NB4 (cell line): ENCODE measurements at regions not wholly inside any gene's neighbourhood (a gene's known extent, or its start where the extent isn't known, plus 50 kb on each side); places are given as distances from the start of the nearest gene placed in this dataset.

Experiments
- DNase-seq: peaks from one replicate; pipeline ENCODE4 v3.0.0; 2010; ENCODE audit warnings: low read depth
- H3K4me3 ChIP-seq: one replicate; pipeline ENCODE4 v1.5.1; 2011; ENCODE audit warnings: mild to moderate bottlenecking, low read depth, low read length, moderate library complexity
- CTCF ChIP-seq: IDR thresholded peaks from one replicate; pipeline ENCODE4 v1.5.1; 2012; ENCODE audit warnings: low read depth, low read length
- MAX ChIP-seq: IDR thresholded peaks from 2 replicates; pipeline ENCODE4 v1.6.1; 2011; ENCODE audit warnings: low read depth, low read length
- MYC ChIP-seq: IDR thresholded peaks from 2 replicates; pipeline ENCODE4 v1.6.1; 2011; ENCODE audit warnings: low read depth, low read length
- POLR2A ChIP-seq: IDR thresholded peaks from 2 replicates; pipeline ENCODE4 v1.6.1; 2011; ENCODE audit warnings: mild to moderate bottlenecking; ENCODE audit not compliant: insufficient read length; ENCODE audit errors: extremely low read depth

- TF ChIP-seq MAX (no peak), POLR2A (no peak), MYC (no peak), CTCF (no peak)
- DNase-seq: no peak
- no peak overlapping the region for H3K4me3 ChIP-seq
Measured at GRCh38 chr4:176593943-176594342, 198.8 kb downstream of the VEGFC start.

- DNase-seq: no peak
- no peak overlapping the region for H3K4me3 ChIP-seq
- TF ChIP-seq POLR2A (no peak), MAX (no peak), MYC (no peak), CTCF (no peak)
Measured at GRCh38 chr4:176595257-176595656, 197.5 kb downstream of the VEGFC start.

- peak; percentile 12 for DNase-seq
- no peak overlapping the region for H3K4me3 ChIP-seq
- no peak for TF ChIP-seq POLR2A
Measured at GRCh38 chr4:176601124-176601523, 191.6 kb downstream of the VEGFC start.

GRCh38 chr4:176607807-176608206 is 184.9 kb downstream of the VEGFC start:
- no peak for DNase-seq
- no peak overlapping the region for H3K4me3 ChIP-seq
- TF ChIP-seq POLR2A (no peak), MYC (no peak), CTCF (no peak), MAX (no peak)

- no peak for TF ChIP-seq POLR2A
- no peak for TF ChIP-seq CTCF
- TF ChIP-seq MYC: no peak
- no peak for TF ChIP-seq MAX
- no peak for DNase-seq
- H3K4me3 ChIP-seq: no peak overlapping the region
Measured at GRCh38 chr4:176608346-176608745, 184.4 kb downstream of the VEGFC start.

GRCh38 chr4:176610594-176610993 is 182.1 kb downstream of the VEGFC start:
- H3K4me3 ChIP-seq: no peak overlapping the region
- no peak for DNase-seq
- TF ChIP-seq MAX (no peak), MYC (no peak), POLR2A (no peak), CTCF (no peak)
